ENCODE measurements at regions not wholly inside any gene's neighbourhood (a gene's known extent, or its start where the extent isn't known, plus 50 kb on each side); places are given as distances from the start of the nearest gene placed in this dataset.

DNA sequence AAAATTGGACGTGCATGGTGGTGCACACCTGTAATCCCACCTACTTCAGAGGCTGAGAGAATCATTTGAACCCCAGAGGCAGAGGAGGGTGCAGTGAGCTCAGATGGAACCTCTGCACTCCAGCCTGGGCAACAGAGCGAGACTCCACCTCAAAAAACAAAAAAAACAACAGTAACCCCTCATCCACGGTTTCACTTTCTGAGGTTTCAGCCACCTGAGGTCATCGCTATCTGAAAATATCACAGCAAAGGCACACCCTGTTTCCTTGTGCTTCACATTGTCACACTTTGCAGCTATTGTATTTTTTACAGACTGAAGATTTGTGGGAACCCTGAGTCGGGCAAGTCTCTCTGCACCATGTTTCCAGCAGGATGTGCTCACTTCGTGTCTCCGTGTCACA, 54.1 kb upstream of the FOXQ1 start:
- no peak for DNase-seq (ENCODE audit: low spot score)

DNA sequence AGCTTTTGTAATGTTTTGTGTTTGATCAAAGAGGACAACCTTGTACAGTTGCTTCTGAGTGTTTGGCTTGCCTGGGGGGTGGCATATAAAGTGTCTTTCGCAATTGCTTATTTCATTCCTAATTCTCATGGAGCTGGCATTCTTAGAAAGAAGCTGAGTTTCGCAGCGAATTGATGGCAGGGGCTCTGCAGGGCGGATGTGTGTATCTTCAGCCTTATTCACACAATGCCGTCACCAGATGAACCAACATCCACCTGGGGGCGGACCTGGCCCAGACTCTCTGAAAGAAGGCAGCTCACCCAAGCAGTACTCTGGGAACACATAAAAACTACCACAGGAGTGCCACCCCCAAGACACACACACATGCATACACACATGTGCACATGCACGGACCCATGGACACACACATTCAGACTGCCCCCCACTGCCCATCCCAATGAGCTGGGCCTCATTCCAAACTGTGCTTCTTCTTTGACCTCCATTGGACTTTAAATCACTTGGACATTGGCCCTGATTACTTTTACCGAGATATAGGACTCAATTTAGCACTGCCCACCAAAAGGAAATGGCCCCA, 55.4 kb upstream of the FOXQ1 start:
- DNase-seq (ENCODE audit: low spot score), result no peak

DNA sequence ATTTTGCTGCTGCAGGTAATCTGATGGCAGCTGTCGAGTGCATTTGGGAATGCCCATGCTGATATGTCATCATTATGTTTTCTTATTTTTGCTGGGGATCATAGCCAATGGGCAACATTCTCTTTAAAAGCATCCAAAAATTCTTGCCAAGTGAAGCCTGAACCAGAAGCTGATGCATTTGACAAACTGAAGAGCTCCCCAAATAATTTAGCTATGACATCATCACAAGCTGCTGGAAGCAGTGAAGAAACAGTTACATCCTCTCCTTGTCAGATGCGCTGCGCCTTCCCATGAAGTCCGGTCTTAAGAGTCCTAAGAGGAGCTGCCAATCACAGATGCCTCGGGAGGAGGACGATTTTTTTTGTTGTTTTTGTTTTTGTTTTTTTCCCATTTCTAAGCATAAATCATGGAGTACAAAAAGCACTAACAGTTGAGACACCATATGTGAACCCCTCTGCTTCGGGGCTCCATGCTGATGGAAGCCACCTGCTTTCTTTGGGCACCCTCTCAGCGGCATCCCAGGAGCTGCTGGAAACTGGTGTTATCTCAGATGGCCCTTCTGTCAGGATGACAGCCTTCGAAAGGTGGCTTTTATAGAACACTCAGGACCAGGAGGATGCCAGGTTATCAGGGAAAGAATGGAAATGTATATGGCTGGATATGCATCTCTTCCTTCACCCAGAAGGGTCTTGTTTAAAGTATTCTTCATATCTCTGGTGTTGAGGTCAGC, 56.1 kb upstream of the FOXQ1 start:
- no peak for DNase-seq (ENCODE audit: low spot score)

- DNase-seq (ENCODE audit: low spot score), result no peak
These were observed 57.6 kb upstream of the FOXQ1 start for GRCh38 chr6:1254326-1254725.

- DNase-seq (ENCODE audit: low spot score), result no peak
These were observed 58.1 kb upstream of the FOXQ1 start for GRCh38 chr6:1253816-1254215.

GRCh38 chr6:1251198-1252155, 60.4 kb upstream of the FOXQ1 start:
- no peak for DNase-seq (ENCODE audit: low spot score)

- no peak for DNase-seq (ENCODE audit: low spot score)
These were observed 61.3 kb upstream of the FOXQ1 start for GRCh38 chr6:1250489-1251197.

DNA sequence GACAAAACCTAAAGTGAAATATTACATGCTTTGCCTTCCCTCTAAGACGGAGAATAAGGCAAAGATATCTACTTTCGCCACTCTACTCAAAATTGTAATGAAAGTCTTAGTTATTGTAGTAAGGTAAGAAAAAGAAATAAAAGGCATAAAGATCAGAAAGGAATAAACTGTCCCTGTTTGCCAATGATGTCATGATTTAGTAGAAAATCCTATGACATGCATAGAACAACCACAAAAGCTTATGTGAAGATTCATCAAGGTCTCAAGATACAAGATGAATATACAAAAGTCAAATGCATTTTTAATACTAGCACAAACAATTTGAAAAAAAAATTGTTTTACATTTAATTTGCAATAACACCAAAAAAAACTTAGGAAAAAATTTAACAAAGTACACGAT, 64.0 kb upstream of the FOXQ1 start:
- DNase-seq (ENCODE audit: low spot score), result no peak

- no peak for DNase-seq (ENCODE audit: low spot score)
These were observed 64.8 kb upstream of the FOXQ1 start for GRCh38 chr6:1247056-1247455.

GRCh38 chr6:1244941-1245340, 67.0 kb upstream of the FOXQ1 start:
- no peak for DNase-seq (ENCODE audit: low spot score)

- DNase-seq (ENCODE audit: low spot score), result no peak
These were observed 67.6 kb upstream of the FOXQ1 start for GRCh38 chr6:1244278-1244677.

DNA sequence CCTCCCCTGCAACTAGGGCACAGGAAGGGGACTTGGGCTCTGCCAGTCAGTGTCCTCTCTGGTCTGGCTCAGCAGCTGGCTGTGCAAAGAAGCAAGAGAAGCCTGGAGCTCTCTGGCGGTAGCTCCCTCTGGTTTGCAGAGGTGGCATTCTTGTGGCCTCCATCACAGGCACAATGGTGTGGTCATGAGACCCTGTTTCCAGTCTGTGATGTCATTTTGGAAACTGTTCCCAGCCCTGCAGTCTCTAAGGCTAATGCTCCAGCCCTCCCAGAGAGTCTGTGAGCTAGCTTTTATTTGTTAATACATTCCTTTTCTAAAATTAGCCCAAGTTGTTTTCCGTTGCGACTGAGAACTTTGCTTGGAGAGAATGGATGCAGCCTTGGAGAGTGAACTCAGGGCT, 69.5 kb upstream of the FOXQ1 start:
- no peak for DNase-seq (ENCODE audit: low spot score)

DNA sequence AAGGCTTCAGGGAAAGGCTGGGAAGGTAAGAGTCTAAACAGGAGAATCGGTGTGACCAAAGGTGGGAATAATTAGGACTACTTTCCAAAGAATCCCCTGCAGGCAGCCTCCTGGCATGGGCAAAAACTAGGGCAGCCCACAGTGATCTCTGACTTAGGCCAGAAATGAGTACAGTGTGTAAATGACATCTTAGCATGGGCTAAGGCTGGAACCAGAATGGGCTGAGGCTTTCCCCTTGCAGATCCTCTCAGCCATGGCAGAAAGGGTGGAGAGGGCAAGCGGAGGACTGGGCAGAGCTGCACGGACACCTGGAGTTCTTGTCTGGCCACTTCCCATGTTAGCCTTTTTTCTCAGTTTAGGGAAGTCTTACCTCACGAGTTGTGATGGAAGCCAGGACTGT, 69.9 kb upstream of the FOXQ1 start:
- no peak for DNase-seq (ENCODE audit: low spot score)

DNA sequence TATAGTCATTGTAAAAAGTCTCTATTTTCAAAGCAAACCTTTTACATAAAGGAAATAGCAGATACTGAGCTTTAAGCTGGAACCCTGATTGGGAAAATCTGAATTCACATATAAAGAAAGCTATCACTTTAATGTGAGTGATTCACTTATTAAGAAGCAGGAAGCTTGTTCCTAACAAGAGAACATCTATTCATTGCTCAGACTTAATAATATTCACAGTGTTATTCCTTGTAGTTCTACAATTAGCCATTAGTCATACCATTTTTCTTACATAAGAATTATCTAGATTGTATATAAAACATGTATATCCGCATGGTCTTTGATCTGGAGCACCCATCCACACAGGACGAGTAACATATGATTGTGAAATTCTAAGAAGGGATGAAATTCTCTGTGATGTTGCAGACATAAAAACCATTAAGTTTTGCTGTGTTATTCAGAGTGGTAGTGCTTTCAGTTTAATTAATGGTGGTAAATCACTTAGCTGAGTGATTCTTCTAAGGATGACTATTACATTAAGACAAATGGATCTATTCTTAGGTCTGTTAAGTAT, 71.1 kb upstream of the FOXQ1 start:
- no peak for DNase-seq (ENCODE audit: low spot score)

- DNase-seq (ENCODE audit: low spot score), result no peak
These were observed 72.1 kb upstream of the FOXQ1 start for GRCh38 chr6:1239805-1240204.

DNA sequence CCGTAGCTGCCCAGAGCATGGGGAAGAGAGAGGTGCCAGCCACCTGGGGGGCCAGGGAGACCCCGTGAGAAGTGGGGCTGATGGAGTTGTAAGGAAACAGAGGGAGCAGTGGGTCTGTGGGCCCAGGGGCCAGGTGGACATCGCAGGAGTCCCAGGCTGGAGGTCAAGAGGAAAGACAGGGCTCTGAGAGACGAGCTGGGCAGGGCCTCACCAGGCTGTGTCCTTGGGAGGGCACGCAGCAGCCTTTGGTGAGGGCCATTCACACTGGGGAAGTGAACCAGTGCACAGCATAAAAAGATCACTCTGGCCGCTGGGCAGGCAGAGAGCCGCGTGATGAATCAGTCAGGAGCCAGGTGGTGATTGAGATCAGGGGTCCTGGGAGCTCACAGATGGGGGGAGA, 73.9 kb upstream of the FOXQ1 start:
- DNase-seq (ENCODE audit: low spot score), result no peak

GRCh38 chr6:1237636-1238035, 74.3 kb upstream of the FOXQ1 start:
- no peak for DNase-seq (ENCODE audit: low spot score)

DNA sequence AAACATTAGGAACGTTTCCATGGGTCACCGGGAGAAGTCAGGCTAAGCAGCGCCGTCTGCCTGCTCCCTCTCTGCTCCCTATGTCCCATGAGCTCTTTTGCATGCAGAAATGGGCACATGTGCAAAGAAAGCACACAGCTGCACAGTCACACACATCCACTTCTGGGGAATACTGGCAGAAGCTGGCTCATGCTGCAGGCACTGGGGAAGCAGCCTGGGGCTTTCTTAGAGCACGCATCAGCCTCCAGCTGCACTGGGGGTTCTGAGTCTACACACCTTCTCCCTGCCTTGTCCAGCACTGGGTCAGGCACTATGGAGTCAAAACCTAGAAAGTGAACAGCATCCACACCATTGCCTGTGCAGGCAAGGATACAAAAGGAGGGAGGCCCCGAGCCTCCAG, 76.1 kb upstream of the FOXQ1 start:
- no peak for DNase-seq (ENCODE audit: low spot score)

DNA sequence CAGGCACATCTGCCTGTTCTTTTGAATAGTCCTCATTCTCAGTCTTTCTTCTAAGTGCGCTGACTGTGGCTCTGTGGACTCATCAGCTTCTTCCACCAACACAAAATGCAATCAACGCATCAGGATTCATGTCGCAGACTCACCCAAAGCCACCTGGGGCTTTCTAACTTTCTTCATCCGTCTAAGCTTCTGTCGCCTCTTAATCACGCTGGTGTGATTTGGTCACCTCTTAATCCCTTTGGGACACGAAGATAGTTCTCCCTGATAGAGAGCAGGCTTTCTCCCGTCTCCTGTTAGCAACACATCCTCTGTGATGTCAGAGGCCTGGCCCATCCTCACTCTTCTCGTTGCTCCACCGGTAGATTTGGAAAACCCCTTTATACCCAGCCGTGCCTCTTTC, 78.0 kb upstream of the FOXQ1 start:
- DNase-seq (ENCODE audit: low spot score), result no peak

- no peak for DNase-seq (ENCODE audit: low spot score)
These were observed 79.3 kb upstream of the FOXQ1 start for GRCh38 chr6:1232578-1232977.

- DNase-seq (ENCODE audit: low spot score), result no peak
These were observed 80.0 kb upstream of the FOXQ1 start for GRCh38 chr6:1231941-1232340.

All from CD4-positive, alpha-beta T cell treated with Interleukin-15 for 4 hours (primary cell).